GM23338 (cell line): ENCODE measurements at regions not wholly inside any gene's neighbourhood (a gene's known extent, or its start where the extent isn't known, plus 50 kb on each side); places are given as distances from the start of the nearest gene placed in this dataset.

Experiments used
- ATAC-seq: fragments of 200-7000 bp; cut with Tn5 transposase; 3 replicates; pipeline ENCODE4 v1.9.1; 2020
- DNase-seq: peaks from one replicate; pipeline ENCODE4 v3.0.0-alpha.2; 2015; ENCODE audit warnings: low spot score
- H2AFZ ChIP-seq: fragments of 200-600 bp; sonication (generic); 2 replicates; pipeline ENCODE4 v1.8.0; 2016; ENCODE audit warnings: antibody characterized with exemption, mild to moderate bottlenecking, moderate library complexity
- H3F3A ChIP-seq: fragments of 200-600 bp; sonication (generic); replicated peaks from 2 replicates; pipeline ENCODE4 v1.8.0; 2017; ENCODE audit warnings: antibody characterized with exemption, mixed run types, low read depth
- H3K27ac ChIP-seq: fragments of 200-600 bp; sonication (generic); 2 replicates; pipeline ENCODE4 v1.6.1; 2016; ENCODE audit warnings: low read depth
- H3K27me3 ChIP-seq: fragments of 200-600 bp; sonication (generic); 2 replicates; pipeline ENCODE4 v1.8.0; 2016; ENCODE audit warnings: mild to moderate bottlenecking, mixed run types, moderate library complexity; ENCODE audit not compliant: insufficient read depth
- H3K36me3 ChIP-seq: fragments of 200-600 bp; sonication (generic); 2 replicates; pipeline ENCODE4 v1.8.0; 2016; ENCODE audit warnings: mild to moderate bottlenecking; ENCODE audit not compliant: insufficient read depth
- H3K4me1 ChIP-seq: fragments of 200-600 bp; sonication (generic); 2 replicates; pipeline ENCODE4 v1.8.0; 2016; ENCODE audit warnings: mild to moderate bottlenecking, moderate library complexity; ENCODE audit not compliant: insufficient read depth
- H3K4me2 ChIP-seq: fragments of 200-600 bp; sonication (generic); 2 replicates; pipeline ENCODE4 v1.7.1; 2017; ENCODE audit warnings: mixed run types
- H3K4me3 ChIP-seq: fragments of 200-600 bp; sonication (generic); 2 replicates; pipeline ENCODE4 v1.6.1; 2016; ENCODE audit warnings: mixed run types
- H3K79me2 ChIP-seq: fragments of 200-600 bp; sonication (generic); replicated peaks from 2 replicates; pipeline ENCODE4 v1.8.0; 2017; ENCODE audit warnings: mild to moderate bottlenecking; ENCODE audit not compliant: insufficient read depth
- H3K9me2 ChIP-seq: fragments of 200-600 bp; sonication (generic); 2 replicates; pipeline ENCODE4 v1.8.0; 2017; ENCODE audit not compliant: insufficient read depth
- H4K20me1 ChIP-seq: fragments of 200-600 bp; sonication (generic); replicated peaks from 2 replicates; pipeline ENCODE4 v1.8.0; 2017; ENCODE audit warnings: mild to moderate bottlenecking; ENCODE audit not compliant: insufficient read depth
- H3K27ac Mint-ChIP-seq: 2 replicates; pipeline ENCODE4 v1.8.0; 2020; ENCODE audit warnings: inconsistent platforms, mild to moderate bottlenecking, moderate library complexity, mixed read lengths
- H3K27me3 Mint-ChIP-seq: 3 replicates; pipeline ENCODE4 v1.8.0; 2022; ENCODE audit warnings: low read depth, mild to moderate bottlenecking, moderate library complexity, mixed read lengths, inconsistent platforms; ENCODE audit not compliant: insufficient read depth, poor library complexity
- H3K36me3 Mint-ChIP-seq: 3 replicates; pipeline ENCODE4 v1.8.0; 2021; ENCODE audit warnings: low read depth, mild to moderate bottlenecking, inconsistent platforms, moderate library complexity, mixed read lengths
- H3K4me1 Mint-ChIP-seq: 3 replicates; pipeline ENCODE4 v1.8.0; 2020; ENCODE audit warnings: mild to moderate bottlenecking, inconsistent platforms, mixed read lengths
- H3K4me3 Mint-ChIP-seq: 3 replicates; pipeline ENCODE4 v1.8.0; 2021; ENCODE audit warnings: moderate library complexity, mild to moderate bottlenecking, inconsistent platforms, mixed read lengths
- H3K9me3 Mint-ChIP-seq: 3 replicates; pipeline ENCODE4 v1.8.0; 2020; ENCODE audit warnings: moderate library complexity, mild to moderate bottlenecking, inconsistent platforms, mixed read lengths
- CREB1 ChIP-seq: fragments of 250-450 bp; sonication (Bioruptor Pico); IDR thresholded peaks from 2 replicates; pipeline ENCODE4 v1.5.0; 2020; ENCODE audit warnings: low read depth, mild to moderate bottlenecking, moderate library complexity
- EZH2 ChIP-seq: fragments of 200-600 bp; sonication (generic); IDR thresholded peaks from one replicate; pipeline ENCODE4 v1.8.0; 2017; ENCODE audit warnings: antibody characterized with exemption, mild to moderate bottlenecking, low read depth; ENCODE audit not compliant: unreplicated experiment
- EZH2phosphoT487 ChIP-seq: fragments of 200-600 bp; sonication (generic); IDR thresholded peaks from one replicate; pipeline ENCODE4 v1.8.1; 2018; ENCODE audit warnings: antibody characterized with exemption; ENCODE audit not compliant: unreplicated experiment
- JUNB ChIP-seq: IDR thresholded peaks from one replicate; pipeline ENCODE4 v1.6.1; 2016; ENCODE audit warnings: antibody characterized with exemption; ENCODE audit not compliant: unreplicated experiment
- NANOG ChIP-seq: IDR thresholded peaks from 2 replicates; pipeline ENCODE4 v1.6.1; 2016; ENCODE audit warnings: antibody characterized with exemption, borderline replicate concordance
- POLR2AphosphoS5 ChIP-seq: IDR thresholded peaks from 2 replicates; pipeline ENCODE4 v1.6.1; 2016; ENCODE audit warnings: antibody characterized with exemption, low read depth
- STAT1 ChIP-seq: IDR thresholded peaks from one replicate; pipeline ENCODE4 v1.6.1; 2016; ENCODE audit warnings: antibody characterized with exemption; ENCODE audit not compliant: unreplicated experiment
- ZNF114 ChIP-seq: fragments of 250-450 bp; sonication (Bioruptor Pico); IDR thresholded peaks from 2 replicates; pipeline ENCODE4 v1.5.0; 2020; ENCODE audit warnings: mild to moderate bottlenecking, moderate library complexity
- ZNF331 ChIP-seq: fragments of 250-450 bp; sonication (Bioruptor Pico); IDR thresholded peaks from 2 replicates; pipeline ENCODE4 v1.5.0; 2020; ENCODE audit warnings: low read depth, mild to moderate bottlenecking, moderate library complexity
- TF ChIP-seq, protein P1 (sequence below): fragments of 250-450 bp; sonication (Bioruptor Pico); IDR thresholded peaks from 2 replicates; pipeline ENCODE4 v1.5.0; 2020; ENCODE audit warnings: mild to moderate bottlenecking, moderate library complexity
- TF ChIP-seq, protein P2 (sequence below): IDR thresholded peaks from 2 replicates; pipeline ENCODE4 v1.6.1; 2016; ENCODE audit warnings: antibody characterized with exemption
- TF ChIP-seq, protein P3 (sequence below), 2 experiments: fragments of 200-600 bp in 1 of 2; sonication (generic) in 1 of 2; conservative IDR thresholded peaks; 2 replicates each; pipeline versions ENCODE4 v1.5.1 to v1.6.1; 2016 to 2017; ENCODE audit warnings: antibody characterized with exemption in 2 of 2, low read depth in 2 of 2, mild to moderate bottlenecking in 2 of 2, moderate library complexity in 1 of 2
- TF ChIP-seq, protein P4 (sequence below): IDR thresholded peaks from one replicate; pipeline ENCODE4 v1.6.1; 2018; ENCODE audit warnings: antibody characterized with exemption; ENCODE audit not compliant: unreplicated experiment

DNA sequence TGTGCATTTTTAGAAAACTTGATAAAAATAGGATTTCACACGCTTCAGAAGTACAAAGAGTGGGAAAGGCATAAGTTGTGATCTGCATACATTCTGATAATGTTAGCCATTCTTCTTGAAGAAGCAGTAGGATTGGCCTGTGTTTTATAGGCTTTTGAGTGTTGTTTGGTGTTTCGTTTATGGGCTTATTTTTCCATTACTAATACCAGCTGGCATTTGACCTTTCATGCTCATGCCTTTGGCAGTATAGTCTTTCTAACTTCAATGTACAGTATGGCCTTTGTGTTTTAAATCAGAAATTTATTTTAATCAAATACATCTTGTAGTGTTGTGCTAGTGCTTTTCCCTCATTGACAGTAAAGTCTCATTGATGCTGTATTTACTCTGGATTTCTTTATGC is 51.5 kb upstream of the SLC4A4 start (continued):
- TF ChIP-seq, protein P1, sequence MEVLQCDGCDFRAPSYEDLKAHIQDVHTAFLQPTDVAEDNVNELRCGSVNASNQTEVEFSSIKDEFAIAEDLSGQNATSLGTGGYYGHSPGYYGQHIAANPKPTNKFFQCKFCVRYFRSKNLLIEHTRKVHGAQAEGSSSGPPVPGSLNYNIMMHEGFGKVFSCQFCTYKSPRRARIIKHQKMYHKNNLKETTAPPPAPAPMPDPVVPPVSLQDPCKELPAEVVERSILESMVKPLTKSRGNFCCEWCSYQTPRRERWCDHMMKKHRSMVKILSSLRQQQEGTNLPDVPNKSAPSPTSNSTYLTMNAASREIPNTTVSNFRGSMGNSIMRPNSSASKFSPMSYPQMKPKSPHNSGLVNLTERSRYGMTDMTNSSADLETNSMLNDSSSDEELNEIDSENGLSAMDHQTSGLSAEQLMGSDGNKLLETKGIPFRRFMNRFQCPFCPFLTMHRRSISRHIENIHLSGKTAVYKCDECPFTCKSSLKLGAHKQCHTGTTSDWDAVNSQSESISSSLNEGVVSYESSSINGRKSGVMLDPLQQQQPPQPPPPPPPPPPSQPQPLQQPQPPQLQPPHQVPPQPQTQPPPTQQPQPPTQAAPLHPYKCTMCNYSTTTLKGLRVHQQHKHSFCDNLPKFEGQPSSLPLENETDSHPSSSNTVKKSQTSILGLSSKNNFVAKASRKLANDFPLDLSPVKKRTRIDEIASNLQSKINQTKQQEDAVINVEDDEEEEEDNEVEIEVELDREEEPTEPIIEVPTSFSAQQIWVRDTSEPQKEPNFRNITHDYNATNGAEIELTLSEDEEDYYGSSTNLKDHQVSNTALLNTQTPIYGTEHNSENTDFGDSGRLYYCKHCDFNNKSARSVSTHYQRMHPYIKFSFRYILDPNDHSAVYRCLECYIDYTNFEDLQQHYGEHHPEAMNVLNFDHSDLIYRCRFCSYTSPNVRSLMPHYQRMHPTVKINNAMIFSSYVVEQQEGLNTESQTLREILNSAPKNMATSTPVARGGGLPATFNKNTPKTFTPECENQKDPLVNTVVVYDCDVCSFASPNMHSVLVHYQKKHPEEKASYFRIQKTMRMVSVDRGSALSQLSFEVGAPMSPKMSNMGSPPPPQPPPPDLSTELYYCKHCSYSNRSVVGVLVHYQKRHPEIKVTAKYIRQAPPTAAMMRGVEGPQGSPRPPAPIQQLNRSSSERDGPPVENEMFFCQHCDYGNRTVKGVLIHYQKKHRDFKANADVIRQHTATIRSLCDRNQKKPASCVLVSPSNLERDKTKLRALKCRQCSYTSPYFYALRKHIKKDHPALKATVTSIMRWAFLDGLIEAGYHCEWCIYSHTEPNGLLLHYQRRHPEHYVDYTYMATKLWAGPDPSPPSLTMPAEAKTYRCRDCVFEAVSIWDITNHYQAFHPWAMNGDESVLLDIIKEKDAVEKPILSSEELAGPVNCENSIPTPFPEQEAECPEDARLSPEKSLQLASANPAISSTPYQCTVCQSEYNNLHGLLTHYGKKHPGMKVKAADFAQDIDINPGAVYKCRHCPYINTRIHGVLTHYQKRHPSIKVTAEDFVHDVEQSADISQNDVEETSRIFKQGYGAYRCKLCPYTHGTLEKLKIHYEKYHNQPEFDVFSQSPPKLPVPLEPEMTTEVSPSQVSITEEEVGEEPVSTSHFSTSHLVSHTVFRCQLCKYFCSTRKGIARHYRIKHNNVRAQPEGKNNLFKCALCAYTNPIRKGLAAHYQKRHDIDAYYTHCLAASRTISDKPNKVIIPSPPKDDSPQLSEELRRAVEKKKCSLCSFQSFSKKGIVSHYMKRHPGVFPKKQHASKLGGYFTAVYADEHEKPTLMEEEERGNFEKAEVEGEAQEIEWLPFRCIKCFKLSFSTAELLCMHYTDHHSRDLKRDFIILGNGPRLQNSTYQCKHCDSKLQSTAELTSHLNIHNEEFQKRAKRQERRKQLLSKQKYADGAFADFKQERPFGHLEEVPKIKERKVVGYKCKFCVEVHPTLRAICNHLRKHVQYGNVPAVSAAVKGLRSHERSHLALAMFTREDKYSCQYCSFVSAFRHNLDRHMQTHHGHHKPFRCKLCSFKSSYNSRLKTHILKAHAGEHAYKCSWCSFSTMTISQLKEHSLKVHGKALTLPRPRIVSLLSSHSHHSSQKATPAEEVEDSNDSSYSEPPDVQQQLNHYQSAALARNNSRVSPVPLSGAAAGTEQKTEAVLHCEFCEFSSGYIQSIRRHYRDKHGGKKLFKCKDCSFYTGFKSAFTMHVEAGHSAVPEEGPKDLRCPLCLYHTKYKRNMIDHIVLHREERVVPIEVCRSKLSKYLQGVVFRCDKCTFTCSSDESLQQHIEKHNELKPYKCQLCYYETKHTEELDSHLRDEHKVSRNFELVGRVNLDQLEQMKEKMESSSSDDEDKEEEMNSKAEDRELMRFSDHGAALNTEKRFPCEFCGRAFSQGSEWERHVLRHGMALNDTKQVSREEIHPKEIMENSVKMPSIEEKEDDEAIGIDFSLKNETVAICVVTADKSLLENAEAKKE = no peak
- TF ChIP-seq, protein P2, sequence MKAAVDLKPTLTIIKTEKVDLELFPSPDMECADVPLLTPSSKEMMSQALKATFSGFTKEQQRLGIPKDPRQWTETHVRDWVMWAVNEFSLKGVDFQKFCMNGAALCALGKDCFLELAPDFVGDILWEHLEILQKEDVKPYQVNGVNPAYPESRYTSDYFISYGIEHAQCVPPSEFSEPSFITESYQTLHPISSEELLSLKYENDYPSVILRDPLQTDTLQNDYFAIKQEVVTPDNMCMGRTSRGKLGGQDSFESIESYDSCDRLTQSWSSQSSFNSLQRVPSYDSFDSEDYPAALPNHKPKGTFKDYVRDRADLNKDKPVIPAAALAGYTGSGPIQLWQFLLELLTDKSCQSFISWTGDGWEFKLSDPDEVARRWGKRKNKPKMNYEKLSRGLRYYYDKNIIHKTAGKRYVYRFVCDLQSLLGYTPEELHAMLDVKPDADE = no peak
- TF ChIP-seq NANOG = no peak

DNA sequence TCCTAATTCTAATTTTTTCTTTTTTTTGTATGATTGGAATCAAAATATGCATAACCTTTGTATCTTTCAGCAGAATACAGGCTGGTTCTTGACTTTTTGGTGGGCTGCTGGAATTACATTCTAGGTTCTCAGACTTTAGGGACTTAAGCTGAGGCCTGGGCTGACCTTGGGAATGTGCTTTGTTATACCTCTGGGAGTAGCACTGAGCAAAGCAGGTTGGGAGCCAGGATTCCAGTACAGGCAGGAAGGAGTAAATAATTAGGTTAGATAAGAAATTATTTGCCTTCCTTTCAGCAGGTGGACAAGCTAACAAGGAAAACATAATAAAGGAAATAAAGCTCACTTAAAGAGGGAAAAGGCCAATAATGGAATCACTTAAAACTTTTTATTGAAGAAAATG is 49.9 kb upstream of the SLC4A4 start:
- ATAC-seq (no peak), DNase-seq (no peak)
- Histone ChIP-seq H3K4me1 (no peaks in the 10 kb centered on the region), H4K20me1 (no peaks in the 10 kb centered on the region), H3K36me3 (no peaks in the 10 kb centered on the region), H3K4me2 (no peak overlapping the region), H2AFZ (no peak overlapping the region), H3K27ac (no peak overlapping the region), H3K79me2 (no peaks in the 10 kb centered on the region), H3K27me3 (no peaks in the 10 kb centered on the region), H3F3A (no peaks in the 10 kb centered on the region), H3K9me2 (peaks cover 3% of the 10 kb centered on the region; the same call in 1 of the 2 replicates), H3K4me3 (no peak overlapping the region)
- no peak overlapping the region for H3K27ac Mint-ChIP-seq
- TF ChIP-seq CREB1 (CRISPR knock-in tag) = no peak
- TF ChIP-seq JUNB = no peak
- no peak for TF ChIP-seq STAT1
- TF ChIP-seq, protein P2 = no peak
- no peak for TF ChIP-seq EZH2
- TF ChIP-seq EZH2phosphoT487 = no peak
- no peak for TF ChIP-seq ZNF114 (CRISPR knock-in tag)
- TF ChIP-seq, protein P3, sequence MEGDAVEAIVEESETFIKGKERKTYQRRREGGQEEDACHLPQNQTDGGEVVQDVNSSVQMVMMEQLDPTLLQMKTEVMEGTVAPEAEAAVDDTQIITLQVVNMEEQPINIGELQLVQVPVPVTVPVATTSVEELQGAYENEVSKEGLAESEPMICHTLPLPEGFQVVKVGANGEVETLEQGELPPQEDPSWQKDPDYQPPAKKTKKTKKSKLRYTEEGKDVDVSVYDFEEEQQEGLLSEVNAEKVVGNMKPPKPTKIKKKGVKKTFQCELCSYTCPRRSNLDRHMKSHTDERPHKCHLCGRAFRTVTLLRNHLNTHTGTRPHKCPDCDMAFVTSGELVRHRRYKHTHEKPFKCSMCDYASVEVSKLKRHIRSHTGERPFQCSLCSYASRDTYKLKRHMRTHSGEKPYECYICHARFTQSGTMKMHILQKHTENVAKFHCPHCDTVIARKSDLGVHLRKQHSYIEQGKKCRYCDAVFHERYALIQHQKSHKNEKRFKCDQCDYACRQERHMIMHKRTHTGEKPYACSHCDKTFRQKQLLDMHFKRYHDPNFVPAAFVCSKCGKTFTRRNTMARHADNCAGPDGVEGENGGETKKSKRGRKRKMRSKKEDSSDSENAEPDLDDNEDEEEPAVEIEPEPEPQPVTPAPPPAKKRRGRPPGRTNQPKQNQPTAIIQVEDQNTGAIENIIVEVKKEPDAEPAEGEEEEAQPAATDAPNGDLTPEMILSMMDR (conservative IDR thresholded peaks at IDR 0.05; ENCODE audit: low read depth in 2 of 2) = no peak
- TF ChIP-seq, protein P4, sequence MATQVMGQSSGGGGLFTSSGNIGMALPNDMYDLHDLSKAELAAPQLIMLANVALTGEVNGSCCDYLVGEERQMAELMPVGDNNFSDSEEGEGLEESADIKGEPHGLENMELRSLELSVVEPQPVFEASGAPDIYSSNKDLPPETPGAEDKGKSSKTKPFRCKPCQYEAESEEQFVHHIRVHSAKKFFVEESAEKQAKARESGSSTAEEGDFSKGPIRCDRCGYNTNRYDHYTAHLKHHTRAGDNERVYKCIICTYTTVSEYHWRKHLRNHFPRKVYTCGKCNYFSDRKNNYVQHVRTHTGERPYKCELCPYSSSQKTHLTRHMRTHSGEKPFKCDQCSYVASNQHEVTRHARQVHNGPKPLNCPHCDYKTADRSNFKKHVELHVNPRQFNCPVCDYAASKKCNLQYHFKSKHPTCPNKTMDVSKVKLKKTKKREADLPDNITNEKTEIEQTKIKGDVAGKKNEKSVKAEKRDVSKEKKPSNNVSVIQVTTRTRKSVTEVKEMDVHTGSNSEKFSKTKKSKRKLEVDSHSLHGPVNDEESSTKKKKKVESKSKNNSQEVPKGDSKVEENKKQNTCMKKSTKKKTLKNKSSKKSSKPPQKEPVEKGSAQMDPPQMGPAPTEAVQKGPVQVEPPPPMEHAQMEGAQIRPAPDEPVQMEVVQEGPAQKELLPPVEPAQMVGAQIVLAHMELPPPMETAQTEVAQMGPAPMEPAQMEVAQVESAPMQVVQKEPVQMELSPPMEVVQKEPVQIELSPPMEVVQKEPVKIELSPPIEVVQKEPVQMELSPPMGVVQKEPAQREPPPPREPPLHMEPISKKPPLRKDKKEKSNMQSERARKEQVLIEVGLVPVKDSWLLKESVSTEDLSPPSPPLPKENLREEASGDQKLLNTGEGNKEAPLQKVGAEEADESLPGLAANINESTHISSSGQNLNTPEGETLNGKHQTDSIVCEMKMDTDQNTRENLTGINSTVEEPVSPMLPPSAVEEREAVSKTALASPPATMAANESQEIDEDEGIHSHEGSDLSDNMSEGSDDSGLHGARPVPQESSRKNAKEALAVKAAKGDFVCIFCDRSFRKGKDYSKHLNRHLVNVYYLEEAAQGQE = no peak
- TF ChIP-seq POLR2AphosphoS5 = no peak
- no peak for TF ChIP-seq ZNF331 (CRISPR knock-in tag)
- H3K4me1 Mint-ChIP-seq = peaks cover under 1% of the 10 kb centered on the region; the same call in 1 of the 3 replicates
- H3K36me3 Mint-ChIP-seq = no peaks in the 10 kb centered on the region
- H3K27me3 Mint-ChIP-seq = peaks cover 3% of the 10 kb centered on the region
- no peak overlapping the region for H3K4me3 Mint-ChIP-seq
- no peaks in the 10 kb centered on the region for H3K9me3 Mint-ChIP-seq
